ENCODE measurements at regions not wholly inside any gene's neighbourhood (a gene's known extent, or its start where the extent isn't known, plus 50 kb on each side); places are given as distances from the start of the nearest gene placed in this dataset.

DNA sequence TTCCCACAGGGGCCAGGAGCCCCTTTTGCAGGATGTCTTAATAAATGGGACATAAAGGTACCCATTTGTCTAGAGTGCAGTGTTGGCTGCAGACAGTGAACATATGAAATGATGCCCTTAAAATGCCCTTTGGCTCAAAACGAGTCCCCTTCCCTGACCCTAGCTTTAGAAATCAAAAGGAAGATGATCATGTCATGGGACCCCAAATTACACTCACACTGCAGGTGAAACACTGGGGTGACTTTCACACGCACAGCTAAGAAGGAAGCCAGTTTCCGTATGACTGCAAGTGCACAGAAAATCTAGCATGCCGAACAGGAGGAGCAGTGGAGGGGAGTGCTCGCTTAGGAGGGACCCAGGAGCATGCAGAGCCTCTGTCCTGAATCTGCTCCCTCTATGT is 154.5 kb upstream of the KLF14 start:
- Mint-ChIP-seq H3K4me1 (peaks cover 12% of the 10 kb centered on the region), H3K27me3 (ENCODE audit: low read depth) (no peaks in the 10 kb centered on the region), H3K36me3 (0 out of 2 replicates have a peak, but pooled peaks cover 3% of the 10 kb centered on the region), H3K9me3 (no peaks in the 10 kb centered on the region), H3K27ac (no peak overlapping the region; the same call in 1 of the 2 replicates), H3K4me3 (no peak overlapping the region)
- ChIA-PET POLR2A (interaction anchor here (0.6 to 1.1 kb wide), 2 partner anchors 13 to 110 kb away, joined by 3 read pairs; no protein-coding TSS in a partner anchor), CTCF (interaction anchor here (0.6 to 5.7 kb wide), 2 partner anchors 7 to 37 kb away, joined by 3 to 78 read pairs; no protein-coding TSS in a partner anchor)
- TF ChIP-seq, protein P1, sequence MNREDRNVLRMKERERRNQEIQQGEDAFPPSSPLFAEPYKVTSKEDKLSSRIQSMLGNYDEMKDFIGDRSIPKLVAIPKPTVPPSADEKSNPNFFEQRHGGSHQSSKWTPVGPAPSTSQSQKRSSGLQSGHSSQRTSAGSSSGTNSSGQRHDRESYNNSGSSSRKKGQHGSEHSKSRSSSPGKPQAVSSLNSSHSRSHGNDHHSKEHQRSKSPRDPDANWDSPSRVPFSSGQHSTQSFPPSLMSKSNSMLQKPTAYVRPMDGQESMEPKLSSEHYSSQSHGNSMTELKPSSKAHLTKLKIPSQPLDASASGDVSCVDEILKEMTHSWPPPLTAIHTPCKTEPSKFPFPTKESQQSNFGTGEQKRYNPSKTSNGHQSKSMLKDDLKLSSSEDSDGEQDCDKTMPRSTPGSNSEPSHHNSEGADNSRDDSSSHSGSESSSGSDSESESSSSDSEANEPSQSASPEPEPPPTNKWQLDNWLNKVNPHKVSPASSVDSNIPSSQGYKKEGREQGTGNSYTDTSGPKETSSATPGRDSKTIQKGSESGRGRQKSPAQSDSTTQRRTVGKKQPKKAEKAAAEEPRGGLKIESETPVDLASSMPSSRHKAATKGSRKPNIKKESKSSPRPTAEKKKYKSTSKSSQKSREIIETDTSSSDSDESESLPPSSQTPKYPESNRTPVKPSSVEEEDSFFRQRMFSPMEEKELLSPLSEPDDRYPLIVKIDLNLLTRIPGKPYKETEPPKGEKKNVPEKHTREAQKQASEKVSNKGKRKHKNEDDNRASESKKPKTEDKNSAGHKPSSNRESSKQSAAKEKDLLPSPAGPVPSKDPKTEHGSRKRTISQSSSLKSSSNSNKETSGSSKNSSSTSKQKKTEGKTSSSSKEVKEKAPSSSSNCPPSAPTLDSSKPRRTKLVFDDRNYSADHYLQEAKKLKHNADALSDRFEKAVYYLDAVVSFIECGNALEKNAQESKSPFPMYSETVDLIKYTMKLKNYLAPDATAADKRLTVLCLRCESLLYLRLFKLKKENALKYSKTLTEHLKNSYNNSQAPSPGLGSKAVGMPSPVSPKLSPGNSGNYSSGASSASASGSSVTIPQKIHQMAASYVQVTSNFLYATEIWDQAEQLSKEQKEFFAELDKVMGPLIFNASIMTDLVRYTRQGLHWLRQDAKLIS (CRISPR knock-in tag; IDR thresholded peaks at IDR 0.05; ENCODE audit: borderline replicate concordance): no peak
- no peak for TF ChIP-seq GABPB1 (CRISPR knock-in tag; IDR thresholded peaks at IDR 0.05)
- TF ChIP-seq ATF6 (CRISPR knock-in tag; IDR thresholded peaks at IDR 0.05): no peak
- ATAC-seq (no peak), DNase-seq (ENCODE audit: low spot score) (no peak)

- ChIA-PET POLR2A (no interaction called here), CTCF (no interaction called here)
- no peak overlapping the region; the same call in 1 of the 2 replicates for H3K27ac Mint-ChIP-seq
- no peak overlapping the region for H3K4me3 Mint-ChIP-seq
- H3K27me3 Mint-ChIP-seq (ENCODE audit: low read depth): no peaks in the 10 kb centered on the region
- TF ChIP-seq NR3C1 (CRISPR knock-in tag; conservative IDR thresholded peaks at IDR 0.05; ENCODE audit: low read depth) (no peak), ATF1 (CRISPR knock-in tag; IDR thresholded peaks at IDR 0.05) (no peak), NR1H2 (CRISPR knock-in tag; IDR thresholded peaks at IDR 0.05) (no peak), ELF4 (CRISPR knock-in tag; IDR thresholded peaks at IDR 0.05; ENCODE audit: low read depth) (no peak), OVOL2 (CRISPR knock-in tag; IDR thresholded peaks at IDR 0.05; ENCODE audit: borderline replicate concordance) (no peak), ZNF396 (CRISPR knock-in tag; IDR thresholded peaks at IDR 0.05; ENCODE audit: borderline replicate concordance) (no peak), TCF7 (CRISPR knock-in tag; IDR thresholded peaks at IDR 0.05; ENCODE audit: low read depth) (no peak), CTCF (IDR thresholded peaks at IDR 0.05) (no peak), ZNF671 (CRISPR knock-in tag; IDR thresholded peaks at IDR 0.05) (no peak), HMGXB4 (CRISPR knock-in tag; IDR thresholded peaks at IDR 0.05) (no peak), ZMAT4 (CRISPR knock-in tag; IDR thresholded peaks at IDR 0.05) (no peak), FOXK1 (CRISPR knock-in tag; IDR thresholded peaks at IDR 0.05) (no peak), SP1 (CRISPR knock-in tag; conservative IDR thresholded peaks at IDR 0.05) (no peak)
- TF ChIP-seq, protein P2, sequence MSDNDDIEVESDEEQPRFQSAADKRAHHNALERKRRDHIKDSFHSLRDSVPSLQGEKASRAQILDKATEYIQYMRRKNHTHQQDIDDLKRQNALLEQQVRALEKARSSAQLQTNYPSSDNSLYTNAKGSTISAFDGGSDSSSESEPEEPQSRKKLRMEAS (CRISPR knock-in tag; IDR thresholded peaks at IDR 0.05): no peak
- TF ChIP-seq, protein P3, sequence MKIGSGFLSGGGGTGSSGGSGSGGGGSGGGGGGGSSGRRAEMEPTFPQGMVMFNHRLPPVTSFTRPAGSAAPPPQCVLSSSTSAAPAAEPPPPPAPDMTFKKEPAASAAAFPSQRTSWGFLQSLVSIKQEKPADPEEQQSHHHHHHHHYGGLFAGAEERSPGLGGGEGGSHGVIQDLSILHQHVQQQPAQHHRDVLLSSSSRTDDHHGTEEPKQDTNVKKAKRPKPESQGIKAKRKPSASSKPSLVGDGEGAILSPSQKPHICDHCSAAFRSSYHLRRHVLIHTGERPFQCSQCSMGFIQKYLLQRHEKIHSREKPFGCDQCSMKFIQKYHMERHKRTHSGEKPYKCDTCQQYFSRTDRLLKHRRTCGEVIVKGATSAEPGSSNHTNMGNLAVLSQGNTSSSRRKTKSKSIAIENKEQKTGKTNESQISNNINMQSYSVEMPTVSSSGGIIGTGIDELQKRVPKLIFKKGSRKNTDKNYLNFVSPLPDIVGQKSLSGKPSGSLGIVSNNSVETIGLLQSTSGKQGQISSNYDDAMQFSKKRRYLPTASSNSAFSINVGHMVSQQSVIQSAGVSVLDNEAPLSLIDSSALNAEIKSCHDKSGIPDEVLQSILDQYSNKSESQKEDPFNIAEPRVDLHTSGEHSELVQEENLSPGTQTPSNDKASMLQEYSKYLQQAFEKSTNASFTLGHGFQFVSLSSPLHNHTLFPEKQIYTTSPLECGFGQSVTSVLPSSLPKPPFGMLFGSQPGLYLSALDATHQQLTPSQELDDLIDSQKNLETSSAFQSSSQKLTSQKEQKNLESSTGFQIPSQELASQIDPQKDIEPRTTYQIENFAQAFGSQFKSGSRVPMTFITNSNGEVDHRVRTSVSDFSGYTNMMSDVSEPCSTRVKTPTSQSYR (CRISPR knock-in tag; IDR thresholded peaks at IDR 0.05): no peak
- ATAC-seq: no peak
- no peaks in the 10 kb centered on the region for H3K9me3 Mint-ChIP-seq
- H3K36me3 Mint-ChIP-seq: 0 out of 2 replicates have a peak, but pooled peaks cover 3% of the 10 kb centered on the region
- DNase-seq (ENCODE audit: low spot score): no peak
- H3K4me1 Mint-ChIP-seq: peaks cover 14% of the 10 kb centered on the region
These were observed 156.4 kb upstream of the KLF14 start for GRCh38 chr7:130890176-130891020.

Measured in WTC11 (cell line).